HTR-8/SVneo (cell line): ENCODE measurements at regions not wholly inside any gene's neighbourhood (a gene's known extent, or its start where the extent isn't known, plus 50 kb on each side); places are given as distances from the start of the nearest gene placed in this dataset.

Source experiments
- DNase-seq: peaks from one replicate; pipeline ENCODE4 v3.0.0; 2011; ENCODE audit warnings: low spot score, mixed read lengths; ENCODE audit not compliant: insufficient read length
- FAIRE-seq: peaks from 2 replicates; lab custom pipeline; 2011; peaks lifted over from hg19 to GRCh38; lab: Jason Lieb, UNC

- DNase-seq (no peak), FAIRE-seq (no peak)
Measured at GRCh38 chr10:21164687-21165086, 267.6 kb upstream of the NEBL start.

- no peak for DNase-seq
- FAIRE-seq, result no peak
Measured at GRCh38 chr10:21162948-21163347, 265.8 kb upstream of the NEBL start.

GRCh38 chr10:21161647-21162046 lies 264.5 kb upstream of the NEBL start:
- DNase-seq (no peak), FAIRE-seq (no peak)

- FAIRE-seq, result no peak
- no peak for DNase-seq
Measured at GRCh38 chr10:21161090-21161625, 264.0 kb upstream of the NEBL start.

- DNase-seq, result no peak
- FAIRE-seq, result no peak
Measured at GRCh38 chr10:21160116-21160515, 263.0 kb upstream of the NEBL start.

GRCh38 chr10:21159669-21160068 lies 262.6 kb upstream of the NEBL start:
- no peak for FAIRE-seq
- DNase-seq, result no peak

- FAIRE-seq, result no peak
- DNase-seq, result no peak
Measured at GRCh38 chr10:21158301-21158700, 261.2 kb upstream of the NEBL start.

- FAIRE-seq, result no peak
Measured at GRCh38 chr10:21157664-21158063, 260.6 kb upstream of the NEBL start.

GRCh38 chr10:21150166-21150565 lies 253.1 kb upstream of the NEBL start:
- no peak for FAIRE-seq
- no peak for DNase-seq

More at GRCh38 chr10:21157664-21158063, 260.6 kb upstream of the NEBL start:
- no peak for DNase-seq

GRCh38 chr10:21146436-21146789 lies 249.3 kb upstream of the NEBL start:
- no peak for DNase-seq
- FAIRE-seq, result no peak

GRCh38 chr10:21145751-21146435 lies 248.8 kb upstream of the NEBL start:
- FAIRE-seq (no peak), DNase-seq (no peak)

- no peak for FAIRE-seq
Measured at GRCh38 chr10:21144047-21144446, 246.9 kb upstream of the NEBL start.

GRCh38 chr10:21141946-21142492 lies 244.9 kb upstream of the NEBL start:
- DNase-seq (no peak), FAIRE-seq (no peak)

More at GRCh38 chr10:21144047-21144446, 246.9 kb upstream of the NEBL start:
- DNase-seq, result no peak

GRCh38 chr10:21138769-21139340 lies 241.7 kb upstream of the NEBL start:
- DNase-seq, result no peak
- no peak for FAIRE-seq

- FAIRE-seq, result no peak
- no peak for DNase-seq
Measured at GRCh38 chr10:21135023-21135931, 238.2 kb upstream of the NEBL start.

- FAIRE-seq, result no peak
Measured at GRCh38 chr10:21134645-21135022, 237.5 kb upstream of the NEBL start.

GRCh38 chr10:21130683-21131442 lies 233.8 kb upstream of the NEBL start:
- no peak for DNase-seq
- FAIRE-seq, result no peak

More at GRCh38 chr10:21134645-21135022, 237.5 kb upstream of the NEBL start:
- DNase-seq, result no peak

GRCh38 chr10:21130108-21130507 lies 233.0 kb upstream of the NEBL start:
- FAIRE-seq (no peak), DNase-seq (no peak)

GRCh38 chr10:21125471-21126228 lies 228.5 kb upstream of the NEBL start:
- DNase-seq (no peak), FAIRE-seq (no peak)
